ENCODE measurements at regions not wholly inside any gene's neighbourhood (a gene's known extent, or its start where the extent isn't known, plus 50 kb on each side); places are given as distances from the start of the nearest gene placed in this dataset.
"Not testable (repeated sequence)": the region's sequence is repeated elsewhere in the genome, so short reads cannot be mapped to it uniquely, and the experiment has no call there.

- DNase-seq = no peak
These were observed 422.6 kb downstream of the AMY1C start for GRCh38 chr1:104172243-104172681.

DNA sequence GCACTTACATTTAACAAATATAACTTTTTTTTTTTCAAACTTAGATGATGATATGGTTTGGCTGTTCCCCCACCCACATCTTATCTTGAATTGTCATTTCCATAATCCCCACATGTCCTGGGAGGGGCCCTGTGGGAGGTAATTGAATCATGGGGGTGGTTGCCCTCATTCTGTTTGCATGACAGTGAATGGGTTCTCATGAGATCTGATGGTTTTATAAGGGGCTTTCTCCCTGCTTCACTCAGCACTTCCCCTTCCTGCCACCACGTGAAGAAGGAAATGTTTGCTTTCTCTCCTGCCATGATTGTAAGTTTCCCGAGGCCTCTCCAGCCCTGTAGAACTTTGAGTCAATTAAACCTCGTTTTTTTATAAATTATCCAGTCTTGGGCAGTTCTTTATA, 432.6 kb downstream of the AMY1C start:
- DNase-seq = no peak

DNA sequence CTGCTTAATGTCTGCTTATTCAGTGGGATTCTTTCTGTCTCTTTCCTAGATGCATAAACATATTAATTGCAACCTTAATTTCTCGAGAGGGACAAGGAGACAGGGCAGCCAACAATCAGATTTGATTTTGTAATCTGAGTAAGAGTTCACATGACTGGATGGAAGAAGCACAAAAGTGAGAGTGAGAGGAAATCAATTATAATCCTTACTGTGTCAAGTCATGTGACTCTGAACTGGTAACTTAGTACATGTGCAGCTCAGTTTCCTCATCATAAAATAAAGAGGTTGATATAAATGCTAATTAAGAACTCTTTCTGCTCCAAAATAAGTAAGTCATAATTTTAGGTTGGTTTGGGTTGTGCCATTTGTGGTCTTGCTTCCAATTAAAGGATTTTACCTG, 439.5 kb downstream of the AMY1C start:
- no peak for DNase-seq

- no peak for DNase-seq
These were observed 441.1 kb downstream of the AMY1C start for GRCh38 chr1:104190821-104191220.

DNA sequence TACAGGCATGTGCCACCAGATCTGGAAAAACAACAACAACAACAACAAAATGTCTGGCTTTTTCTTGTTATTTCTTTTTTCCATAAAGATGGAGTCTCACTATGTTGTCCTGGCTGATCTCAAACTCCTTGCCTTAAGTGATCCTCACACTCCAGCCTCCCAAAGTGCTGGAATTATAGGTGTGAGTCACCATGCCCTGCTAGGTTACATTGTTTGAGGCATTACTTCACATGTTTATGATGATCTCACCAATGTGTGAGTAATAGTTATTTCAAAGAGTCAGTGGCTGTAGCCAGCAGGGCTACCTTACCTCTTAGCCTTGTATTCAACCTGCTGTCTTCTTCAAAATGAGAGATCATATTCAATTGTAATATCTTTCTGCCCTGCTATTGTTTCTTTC, 445.7 kb downstream of the AMY1C start:
- DNase-seq = no peak

GRCh38 chr1:104196136-104196535, 446.4 kb downstream of the AMY1C start:
- DNase-seq = no peak

- no peak for DNase-seq
These were observed 447.8 kb downstream of the AMY1C start for GRCh38 chr1:104197516-104197915.

- no peak for DNase-seq
These were observed 462.5 kb downstream of the AMY1C start for GRCh38 chr1:104212239-104212638.

- not testable (repeated sequence) for DNase-seq
These were observed 467.8 kb downstream of the AMY1C start for GRCh38 chr1:104217395-104217986.

GRCh38 chr1:104229860-104230259, 480.2 kb downstream of the AMY1C start:
- no peak for DNase-seq

DNA sequence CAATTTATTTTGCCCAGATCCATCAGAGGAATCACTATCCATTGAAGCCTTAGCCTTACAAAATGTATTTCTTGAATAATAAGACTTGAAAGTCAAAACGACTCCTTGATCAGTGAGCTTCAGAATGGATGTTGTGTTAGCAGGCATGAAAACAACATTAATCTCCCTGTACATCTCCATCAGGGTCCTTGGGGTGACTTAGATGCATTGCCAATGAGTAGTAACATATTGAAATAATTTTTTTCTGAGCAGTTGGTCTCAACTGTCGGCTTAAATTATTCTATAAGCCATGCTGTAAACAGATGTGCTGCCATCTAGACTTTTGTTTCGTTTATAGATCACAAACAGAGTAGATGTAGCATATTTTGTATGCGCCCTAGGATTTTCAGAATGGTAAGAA, 482.0 kb downstream of the AMY1C start:
- no peak for DNase-seq

- no peak for DNase-seq
These were observed 485.4 kb downstream of the AMY1C start for GRCh38 chr1:104235141-104235540.

GRCh38 chr1:104238991-104239390, 489.3 kb downstream of the AMY1C start:
- DNase-seq = no peak

DNA sequence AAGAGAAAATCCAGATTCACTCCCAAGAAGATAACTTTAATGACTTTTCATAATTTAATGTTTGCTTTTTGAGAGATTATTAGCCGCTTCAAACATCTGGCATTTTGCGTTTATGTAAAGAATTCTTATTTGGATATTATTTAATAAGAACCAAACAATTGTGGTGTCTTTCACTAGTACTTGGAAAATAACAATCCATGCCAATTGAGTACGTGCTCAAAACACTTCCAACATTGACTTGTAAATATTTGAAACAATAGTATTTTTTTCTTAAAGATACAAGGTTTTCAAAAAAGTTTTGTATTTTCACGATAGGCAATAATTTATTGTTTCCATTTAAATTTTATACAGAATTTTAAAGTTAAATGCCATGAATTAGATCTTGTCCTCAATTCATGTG, 498.7 kb downstream of the AMY1C start:
- no peak for DNase-seq

DNA sequence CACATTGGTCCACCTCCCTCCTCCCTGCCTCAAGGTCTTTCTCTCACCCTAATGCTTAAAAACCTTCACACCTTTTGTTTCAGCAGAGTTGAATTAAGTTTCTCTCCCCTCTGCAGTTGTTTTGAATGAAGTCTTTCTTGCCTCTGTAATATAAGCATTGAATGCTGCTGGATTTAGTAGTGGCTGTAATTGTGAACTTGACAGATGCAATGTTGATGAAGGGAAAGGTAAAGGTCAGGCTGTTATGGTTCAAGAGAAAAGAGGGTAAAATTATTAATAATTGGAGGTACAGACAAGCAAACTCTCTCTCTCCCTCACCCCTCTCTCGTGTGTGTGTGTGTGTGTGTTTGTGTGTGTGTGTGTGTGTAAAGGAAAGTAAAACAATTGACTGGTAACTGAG, 509.8 kb downstream of the AMY1C start:
- no peak for DNase-seq

DNA sequence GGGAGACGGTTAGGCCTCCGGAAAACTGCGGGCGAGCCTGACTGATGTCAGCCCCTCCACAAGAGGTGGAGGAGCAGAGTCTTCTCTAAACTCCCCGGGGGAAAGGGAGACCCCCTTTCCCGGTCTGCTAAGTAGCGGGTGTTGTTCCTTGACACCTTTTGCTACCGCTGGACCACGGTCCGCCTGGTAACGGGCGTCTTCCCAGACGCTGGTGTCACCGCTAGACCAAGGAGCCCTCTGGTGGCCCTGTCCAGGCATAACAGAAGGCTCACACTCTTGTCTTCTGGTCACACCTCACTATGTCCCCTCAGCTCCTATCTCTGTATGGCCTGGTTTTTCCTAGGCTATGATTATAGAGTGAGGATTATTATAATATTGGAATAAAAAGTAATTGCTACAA, 513.4 kb downstream of the AMY1C start:
- DNase-seq = not testable (repeated sequence)

DNA sequence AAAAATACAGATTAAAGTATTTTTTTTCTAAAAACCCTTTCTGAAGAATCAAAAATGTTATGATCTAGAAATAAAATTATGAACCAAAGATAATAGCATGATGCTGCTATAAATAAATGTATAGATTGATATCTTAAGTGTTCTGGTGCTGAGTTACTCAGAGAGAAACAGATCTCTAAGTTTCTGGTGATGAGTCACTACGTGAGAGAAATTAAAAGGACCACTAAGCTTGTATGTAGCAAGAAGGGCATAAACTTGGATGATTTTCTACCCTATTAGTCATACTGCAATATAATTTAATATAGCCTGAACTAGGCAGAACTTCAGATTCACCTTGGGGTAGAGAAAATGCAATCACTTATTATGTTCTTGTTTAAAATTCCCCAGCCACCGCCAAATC, 514.8 kb downstream of the AMY1C start:
- no peak for DNase-seq

- DNase-seq = no peak
These were observed 515.5 kb downstream of the AMY1C start for GRCh38 chr1:104265163-104265562.

DNA sequence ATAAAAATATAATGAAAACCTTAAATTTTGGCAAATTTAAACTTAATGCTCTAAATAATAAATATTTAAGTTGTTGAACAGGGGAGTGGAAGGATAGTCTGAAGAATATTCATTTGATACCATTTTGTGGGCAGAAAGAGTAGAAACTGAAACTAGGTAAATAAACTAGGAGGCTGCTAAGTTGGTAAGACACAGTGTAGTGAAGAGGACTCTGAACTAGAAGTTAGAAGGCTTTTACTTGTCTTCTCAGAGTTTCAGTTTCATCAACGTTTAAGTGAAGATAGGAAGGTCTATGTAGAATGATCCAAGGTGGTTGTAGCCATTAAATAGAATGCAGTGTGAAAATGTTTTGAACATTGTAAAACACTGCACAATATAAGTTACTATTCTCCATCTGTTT, 516.9 kb downstream of the AMY1C start:
- DNase-seq = no peak

- not testable (repeated sequence) for DNase-seq
These were observed 538.6 kb downstream of the AMY1C start for GRCh38 chr1:104288322-104288721.

GRCh38 chr1:104291156-104291555, 541.5 kb downstream of the AMY1C start:
- DNase-seq = no peak

- DNase-seq = peak; percentile 2
These were observed 544.6 kb downstream of the AMY1C start for GRCh38 chr1:104294259-104294658.

GRCh38 chr1:104295511-104295910, 545.8 kb downstream of the AMY1C start:
- no peak for DNase-seq

- DNase-seq = no peak
These were observed 560.0 kb downstream of the AMY1C start for GRCh38 chr1:104309673-104310072.

GRCh38 chr1:104315823-104316222, 566.1 kb downstream of the AMY1C start:
- DNase-seq = no peak

DNA sequence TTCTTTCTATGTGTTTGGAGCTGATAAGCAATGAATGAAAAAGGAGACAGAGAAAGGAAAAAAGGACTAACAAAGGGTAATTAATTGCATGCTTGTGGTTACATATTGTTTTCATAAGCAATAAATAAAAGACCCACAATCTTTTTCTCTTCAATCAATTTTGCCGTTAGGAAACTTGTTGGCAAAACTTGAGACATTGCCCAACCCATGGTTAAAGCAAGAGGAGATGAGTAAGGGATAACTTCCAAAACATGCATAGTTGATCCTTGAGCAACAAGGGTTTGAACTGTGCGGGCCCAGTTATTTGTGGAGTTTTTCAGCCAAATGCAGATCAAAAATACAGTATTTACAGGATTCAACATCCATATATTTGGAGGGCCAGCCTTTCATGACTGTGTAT, 572.4 kb downstream of the AMY1C start:
- DNase-seq = no peak

Measured in SHP77 treated with DMSO at 0.1 percent for 48 hours (cell line).